A673 (cell line): ENCODE measurements at regions not wholly inside any gene's neighbourhood (a gene's known extent, or its start where the extent isn't known, plus 50 kb on each side); places are given as distances from the start of the nearest gene placed in this dataset.

Experiments used
- BruUV-seq: library from RNA; stranded (reverse); fragments of 400-500 nt; replicated peaks from 2 replicates; lab custom pipeline; 2021; lab: Mats Ljungman, UMichigan
- CTCF ChIA-PET: fragments of 300-600 bp; sonication (Branson Sonifier 250); formaldehyde crosslinking; loops from one replicate; lab custom pipeline; 2022; ENCODE audit warnings: antibody characterized with exemption; lab: Charles Lee
- POLR2A ChIA-PET: fragments of 300-600 bp; sonication (Branson Sonifier 250); formaldehyde crosslinking; loops from one replicate; lab custom pipeline; 2022; ENCODE audit warnings: antibody characterized with exemption; ENCODE audit not compliant: low non-redundant PET; lab: Charles Lee
- DNase-seq: peaks from one replicate; pipeline ENCODE4 v3.0.0-alpha.2; 2015; ENCODE audit warnings: low spot score
- H3K27ac ChIP-seq: fragments of 200-600 bp; sonication (generic); 2 replicates; pipeline ENCODE4 v1.5.1; 2016; ENCODE audit warnings: mixed run types, low read depth, mild to moderate bottlenecking, mixed read lengths, antibody characterized with exemption, low read length; ENCODE audit not compliant: poor library complexity, severe bottlenecking
- H3K27me3 ChIP-seq: fragments of 200-600 bp; sonication (generic); replicated peaks from 2 replicates; pipeline ENCODE4 v1.6.1; 2017; ENCODE audit warnings: mixed run types, low read depth, mild to moderate bottlenecking, mixed read lengths, antibody characterized with exemption, low read length; ENCODE audit not compliant: insufficient read depth, poor library complexity
- H3K36me3 ChIP-seq: fragments of 200-600 bp; sonication (generic); 2 replicates; pipeline ENCODE4 v1.6.1; 2016; ENCODE audit warnings: mixed run types, mild to moderate bottlenecking, mixed read lengths, antibody characterized with exemption, low read length; ENCODE audit not compliant: insufficient read depth, poor library complexity, severe bottlenecking
- H3K4me1 ChIP-seq: fragments of 200-600 bp; sonication (generic); 2 replicates; pipeline ENCODE4 v1.6.1; 2017; ENCODE audit warnings: mixed run types, mild to moderate bottlenecking, mixed read lengths, antibody characterized with exemption, low read length; ENCODE audit not compliant: insufficient read depth, poor library complexity, severe bottlenecking
- H3K4me3 ChIP-seq: fragments of 200-600 bp; sonication (generic); 2 replicates; pipeline ENCODE4 v1.5.1; 2016; ENCODE audit warnings: low read depth, mixed run types, mild to moderate bottlenecking, mixed read lengths, low read length; ENCODE audit not compliant: poor library complexity, severe bottlenecking
- H3K9me3 ChIP-seq: fragments of 200-600 bp; sonication (generic); 2 replicates; pipeline ENCODE4 v1.6.1; 2016; ENCODE audit warnings: mixed run types, low read depth, mild to moderate bottlenecking, mixed read lengths, antibody characterized with exemption, low read length; ENCODE audit not compliant: poor library complexity, severe bottlenecking
- CTCF ChIP-seq: fragments of 300-800, 200-600 bp; sonication (generic); conservative IDR thresholded peaks from 2 replicates; pipeline ENCODE4 v1.5.1; 2017; ENCODE audit warnings: low read depth, mild to moderate bottlenecking, antibody characterized with exemption, low read length, moderate library complexity, mixed read lengths
- EZH2 ChIP-seq: fragments of 200-600 bp; sonication (generic); IDR thresholded peaks from 2 replicates; pipeline ENCODE4 v1.6.1; 2017; ENCODE audit warnings: borderline replicate concordance, low read depth, mild to moderate bottlenecking, mixed read lengths, antibody characterized with exemption, low read length; ENCODE audit not compliant: poor library complexity, severe bottlenecking
- intact Hi-C: fragments of 100-400 bp; cut with micrococcal nuclease; formaldehyde crosslinking; loops from one replicate; pipeline ENCODE4 v1.10.0; 2022; ENCODE audit not compliant: unreplicated experiment

GRCh38 chr1:187952446-187952845 lies 1123.7 kb downstream of the PLA2G4A start:
- no peaks in the 10 kb centered on the region for H3K27me3 ChIP-seq
- peaks cover 6% of the 10 kb centered on the region for H3K4me1 ChIP-seq
- H3K4me3 ChIP-seq: no peak overlapping the region
- POLR2A ChIA-PET: no interaction called here
- H3K9me3 ChIP-seq: peaks cover 16% of the 10 kb centered on the region
- intact Hi-C loops: no loop called here
- TF ChIP-seq CTCF: no peak
- H3K27ac ChIP-seq: no peak overlapping the region
- CTCF ChIA-PET: no interaction called here
- no peak for DNase-seq
- no peaks in the 10 kb centered on the region for H3K36me3 ChIP-seq
- BruUV-seq: no TSS peak

GRCh38 chr1:187956975-187957374 lies 1128.2 kb downstream of the PLA2G4A start:
- POLR2A ChIA-PET: no interaction called here
- Histone ChIP-seq H3K4me3 (no peak overlapping the region), H3K9me3 (peaks cover 5% of the 10 kb centered on the region), H3K4me1 (peaks cover 12% of the 10 kb centered on the region), H3K27ac (peak overlapping the region; percentile 46), H3K27me3 (no peaks in the 10 kb centered on the region), H3K36me3 (no peaks in the 10 kb centered on the region)
- TF ChIP-seq CTCF (no peak), EZH2 (no peak)
- CTCF ChIA-PET: no interaction called here
- peak; percentile 32 for DNase-seq
- BruUV-seq: no TSS peak
- intact Hi-C loops: no loop called here

- intact Hi-C loops: no loop called here
- Histone ChIP-seq H3K9me3 (no peaks in the 10 kb centered on the region), H3K4me3 (no peak overlapping the region), H3K36me3 (no peaks in the 10 kb centered on the region), H3K27me3 (no peaks in the 10 kb centered on the region), H3K4me1 (peaks cover 12% of the 10 kb centered on the region), H3K27ac (no peak overlapping the region)
- BruUV-seq: no TSS peak
- TF ChIP-seq EZH2 (no peak), CTCF (no peak)
- ChIA-PET CTCF (no interaction called here), POLR2A (no interaction called here)
- DNase-seq: no peak
Measured at GRCh38 chr1:187958207-187958606, 1129.5 kb downstream of the PLA2G4A start.
